Kasumi-1 (cell line): ENCODE measurements at regions not wholly inside any gene's neighbourhood (a gene's known extent, or its start where the extent isn't known, plus 50 kb on each side); places are given as distances from the start of the nearest gene placed in this dataset.

Source experiments
- DNase-seq, 2 experiments: peaks; one replicate each; lab custom pipeline; 2025; lab: John Stamatoyannopoulos, UW

DNA sequence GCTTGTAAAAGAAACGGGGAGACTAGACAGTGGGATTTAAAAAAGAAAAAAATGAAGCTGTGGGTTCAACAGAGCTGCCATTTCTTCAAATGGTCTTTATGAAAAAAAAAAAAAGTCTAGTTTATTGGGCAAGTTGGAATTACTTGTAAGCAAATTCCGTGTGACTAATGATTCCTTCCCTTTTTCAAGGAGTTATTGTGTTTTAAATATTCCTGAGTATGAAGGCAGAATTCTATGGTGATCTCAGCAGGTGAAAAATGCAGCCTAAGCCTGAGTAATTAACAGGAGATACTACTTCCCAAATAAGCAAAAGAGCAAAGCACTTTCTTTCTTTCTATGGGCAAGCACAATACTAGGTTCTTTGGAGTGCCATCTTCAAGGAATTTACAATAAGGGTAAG lies 481.9 kb downstream of the ZNF608 start:
- no peak for DNase-seq

DNA sequence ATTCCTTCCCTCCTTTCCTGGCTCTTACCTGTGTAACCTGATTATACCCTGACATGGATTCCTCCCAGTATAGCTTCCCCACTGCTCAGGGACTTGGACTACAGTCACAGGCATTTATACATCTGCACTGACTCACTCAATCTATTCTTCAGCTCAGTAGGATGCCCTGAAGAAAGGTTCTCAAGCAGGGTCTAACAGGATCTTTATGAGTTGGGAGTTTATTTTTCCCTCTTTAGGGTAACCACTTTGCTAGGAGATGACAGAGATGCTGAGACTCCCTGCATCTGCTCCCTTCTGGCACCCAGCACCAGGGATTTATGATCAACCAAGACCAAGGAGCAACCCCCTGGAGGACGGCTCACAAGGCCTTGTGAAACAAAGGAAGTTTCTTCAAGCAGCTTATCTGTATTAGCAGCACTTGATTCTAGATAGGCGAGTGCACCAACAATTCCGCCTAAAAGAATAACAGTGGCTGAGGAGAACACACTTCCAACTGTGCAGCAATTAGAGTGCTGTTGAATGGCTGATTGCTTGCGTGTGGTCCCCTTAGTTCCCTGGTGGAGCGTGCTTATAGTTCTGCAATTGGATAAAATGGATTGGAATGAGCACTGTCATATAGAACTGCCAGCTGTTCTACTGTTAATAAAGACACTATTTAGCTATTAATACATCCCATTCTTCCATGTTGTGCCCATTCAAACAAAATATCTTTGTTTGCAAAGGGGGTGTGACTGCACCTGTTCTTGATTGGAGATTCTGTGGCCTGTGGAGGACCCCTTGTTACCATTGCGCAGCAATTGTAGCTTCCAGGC lies 482.6 kb downstream of the ZNF608 start:
- no peak for DNase-seq

DNA sequence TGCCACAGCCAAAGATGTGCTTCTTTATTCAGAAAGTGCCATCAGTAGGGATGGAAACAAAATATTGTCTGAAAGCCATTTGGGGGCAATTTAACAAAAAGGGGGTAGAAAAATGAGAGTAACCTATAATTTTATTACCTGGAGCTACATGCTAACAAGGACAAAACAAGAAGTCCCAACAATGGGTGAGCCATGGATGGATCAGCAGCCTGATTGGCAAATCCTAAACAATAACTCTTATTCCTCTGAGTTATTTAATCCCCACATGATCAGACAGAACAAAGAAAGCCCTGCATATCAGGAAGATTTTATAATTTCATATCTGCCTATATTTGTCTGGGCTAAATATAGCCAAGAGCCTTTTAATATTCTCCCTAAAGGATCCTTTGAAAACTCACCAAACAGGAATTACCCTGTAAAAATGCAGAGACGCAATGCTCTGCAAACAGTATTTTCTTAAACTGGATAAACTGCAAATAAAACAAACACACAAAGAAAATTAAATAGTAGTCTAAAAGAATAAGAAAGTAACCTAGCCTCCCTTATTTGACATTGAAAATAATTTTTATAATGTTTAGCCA lies 483.4 kb downstream of the ZNF608 start:
- DNase-seq, result no peak

DNA sequence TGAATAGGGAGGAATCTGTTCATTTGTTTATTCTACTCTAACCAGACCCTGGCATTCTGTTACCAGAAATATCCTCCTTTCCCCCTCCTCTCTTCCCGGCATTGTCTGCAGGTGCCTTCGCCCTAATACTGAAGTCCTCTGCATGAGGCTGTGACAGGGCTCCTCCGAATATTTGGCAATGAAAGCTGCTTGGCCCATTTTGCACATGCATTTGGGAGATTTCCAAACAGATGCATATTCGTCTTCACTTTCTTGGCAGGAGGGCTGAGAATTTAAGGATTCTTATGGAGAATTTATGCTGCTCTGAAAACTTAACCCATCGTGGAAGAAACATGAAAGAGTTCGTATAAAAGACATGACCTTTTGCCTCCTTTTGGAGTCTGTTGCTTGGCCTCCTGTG lies 484.0 kb downstream of the ZNF608 start:
- no peak for DNase-seq

DNA sequence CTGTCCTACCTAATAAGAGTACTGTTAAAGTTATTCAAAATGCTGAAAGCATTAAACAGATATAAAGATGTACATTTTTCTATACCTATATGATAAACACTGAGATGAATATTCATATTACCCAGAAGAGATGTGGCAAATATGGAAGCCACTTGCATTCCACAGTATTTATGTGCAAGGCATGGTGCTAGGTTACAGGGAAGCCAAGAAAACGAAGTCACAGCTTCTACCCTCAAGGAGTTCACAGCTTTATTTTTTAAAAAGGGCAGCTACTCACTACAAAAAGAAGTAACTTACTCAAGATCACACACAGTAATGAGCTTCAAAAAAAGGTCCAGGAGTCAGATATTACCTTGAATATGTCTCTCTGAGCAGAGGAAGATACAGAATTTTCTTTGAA lies 484.6 kb downstream of the ZNF608 start:
- no peak for DNase-seq

DNA sequence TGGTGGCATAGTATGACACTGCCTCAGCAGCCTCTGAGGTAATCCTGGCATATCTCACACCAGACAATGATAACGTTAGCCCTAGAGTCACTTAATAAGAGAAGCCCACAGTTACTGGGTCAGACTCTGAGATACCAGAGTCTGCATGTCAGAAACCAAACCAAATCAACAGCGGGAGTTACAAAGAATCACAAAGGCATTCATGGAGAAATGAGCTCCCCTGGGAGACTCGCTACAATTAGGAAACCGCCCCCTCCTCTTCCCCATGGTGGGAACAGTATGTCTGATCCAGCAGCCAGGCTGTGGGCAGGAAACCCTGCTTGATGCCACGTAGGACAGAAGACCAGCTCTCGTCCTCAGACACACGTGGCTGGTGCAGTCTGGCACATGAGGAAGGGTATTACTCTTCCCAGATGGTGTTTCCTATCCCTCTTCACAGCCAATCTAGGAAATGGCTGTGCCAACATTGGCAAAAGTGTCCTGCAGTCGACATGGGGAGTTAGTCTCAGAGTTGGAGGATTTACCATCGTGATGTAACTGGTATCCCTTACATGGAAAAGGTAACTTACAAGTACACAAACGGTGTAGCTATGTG lies 485.4 kb downstream of the ZNF608 start:
- DNase-seq, result no peak

DNA sequence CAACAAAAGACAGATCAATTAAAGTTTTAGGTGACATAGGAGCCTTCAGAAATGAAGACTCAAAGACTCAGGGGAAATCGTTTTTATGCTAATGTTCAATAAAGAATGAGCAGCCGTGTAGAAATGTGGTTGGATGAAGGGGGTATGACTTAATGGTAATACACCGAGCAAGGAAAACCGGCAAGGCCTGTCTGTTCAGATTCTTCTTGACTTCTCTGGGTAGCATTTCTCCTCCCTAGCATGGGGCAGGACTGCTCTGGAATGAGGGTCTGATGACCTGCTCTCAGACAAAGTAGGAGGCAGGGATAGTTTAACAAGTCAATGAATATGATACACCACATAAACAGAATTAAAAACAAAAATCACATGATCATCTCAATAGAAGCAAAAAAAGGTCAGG lies 487.4 kb downstream of the ZNF608 start:
- no peak for DNase-seq

DNA sequence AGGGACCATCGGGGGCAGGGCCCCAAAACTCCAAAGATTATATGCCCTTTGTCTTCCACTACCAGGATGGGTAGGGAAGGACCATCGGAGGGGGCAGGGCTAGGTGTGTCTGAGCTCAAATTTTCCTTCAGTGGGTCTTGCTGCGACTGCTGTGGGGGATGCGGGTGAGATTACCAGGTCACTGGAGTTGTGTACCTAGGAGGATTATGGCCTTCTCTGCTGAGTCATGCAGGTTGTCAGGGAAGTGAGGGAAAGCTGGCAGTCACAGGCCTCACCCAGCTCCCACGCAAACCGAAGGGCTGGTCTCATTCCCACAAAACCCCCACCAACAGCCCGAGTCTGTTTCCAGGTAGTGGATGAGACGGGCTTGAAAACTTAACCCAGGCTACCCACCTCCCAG lies 489.4 kb downstream of the ZNF608 start:
- DNase-seq, result no peak

DNA sequence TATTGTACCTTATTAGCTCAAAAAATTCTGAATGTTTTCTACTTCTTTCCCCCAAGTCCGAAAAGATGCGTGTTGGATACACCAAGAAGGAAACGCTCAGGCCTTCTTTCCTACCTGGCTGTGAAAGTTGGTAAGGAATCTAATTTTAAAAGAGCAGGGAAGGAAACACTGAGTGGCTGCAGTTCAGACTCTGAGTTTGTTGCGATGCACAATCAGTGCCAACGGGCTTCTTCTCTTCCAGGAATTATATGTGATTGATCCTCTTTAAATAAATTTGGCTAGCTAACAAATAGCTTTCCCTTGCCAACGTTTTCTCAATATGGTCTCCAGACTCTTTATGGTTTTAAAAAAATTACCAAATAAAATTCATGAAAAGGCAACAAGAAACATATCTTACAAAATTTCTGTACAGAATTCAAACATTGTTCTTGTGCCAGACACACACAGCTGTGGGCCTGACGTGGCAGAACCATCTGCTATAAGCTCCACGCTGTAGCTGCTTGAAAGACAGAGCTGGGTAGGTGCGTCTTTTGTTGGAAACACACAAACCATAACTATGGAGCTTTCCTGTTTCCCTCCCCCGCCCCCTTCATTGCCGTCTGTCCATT lies 493.1 kb downstream of the ZNF608 start:
- no peak for DNase-seq

DNA sequence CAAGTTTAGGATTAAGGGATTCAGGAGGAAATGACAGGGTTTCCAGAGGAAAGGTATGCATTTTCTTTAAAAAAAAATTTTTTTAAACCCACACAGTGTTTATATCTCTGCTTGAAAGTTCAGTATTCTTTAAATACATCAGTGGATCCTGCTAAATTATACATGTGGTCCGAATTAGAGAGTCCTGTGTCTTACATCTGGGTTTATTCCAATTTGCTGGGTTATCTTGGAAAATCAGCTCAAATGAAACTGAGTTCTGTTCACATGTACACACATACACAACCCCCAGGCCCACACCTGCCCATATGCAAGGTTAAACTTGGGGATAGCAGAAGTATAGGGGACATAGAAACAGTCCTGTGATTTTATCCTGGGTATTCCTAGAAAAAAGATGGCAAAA lies 493.7 kb downstream of the ZNF608 start:
- no peak for DNase-seq

DNA sequence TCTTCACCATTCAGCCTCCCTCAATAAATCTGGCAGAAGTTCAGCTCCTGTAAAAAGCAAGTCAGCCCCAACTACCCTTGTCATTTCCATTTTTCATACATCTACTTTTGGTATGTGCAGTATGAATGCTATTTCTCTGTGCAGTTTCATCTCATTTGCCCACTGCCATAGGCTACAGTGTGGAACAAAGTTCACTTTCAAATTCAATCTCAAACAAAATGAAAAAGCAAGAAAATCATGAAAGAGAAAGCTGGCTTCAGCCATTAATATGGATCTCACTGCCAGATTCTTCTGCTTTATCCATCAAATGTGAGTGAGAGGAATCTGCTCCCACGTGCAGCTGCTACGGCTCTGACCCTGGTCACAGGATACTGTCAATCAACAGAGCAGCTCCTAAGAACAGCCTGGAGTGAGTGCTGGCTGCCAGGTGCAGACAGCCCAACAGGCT lies 494.2 kb downstream of the ZNF608 start:
- no peak for DNase-seq

DNA sequence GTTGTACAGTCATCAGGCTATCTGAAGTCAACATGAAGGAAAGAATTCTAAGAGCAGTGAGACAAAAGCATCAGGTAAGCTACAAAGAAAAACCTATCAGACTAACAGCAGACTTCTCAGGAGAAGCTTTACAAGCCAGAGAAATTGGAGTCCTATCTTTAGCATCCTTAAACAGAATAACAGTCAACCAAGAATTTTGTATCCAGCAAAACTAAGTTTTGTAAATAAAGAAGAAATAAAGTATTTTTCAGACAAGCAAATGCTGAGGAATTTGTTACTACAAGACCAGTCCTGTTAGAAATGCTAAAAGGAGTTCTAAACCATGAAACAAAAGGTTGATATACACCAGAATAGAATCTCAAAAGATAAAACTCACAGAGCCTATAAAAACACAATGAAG lies 501.2 kb downstream of the ZNF608 start:
- DNase-seq, result no peak

DNA sequence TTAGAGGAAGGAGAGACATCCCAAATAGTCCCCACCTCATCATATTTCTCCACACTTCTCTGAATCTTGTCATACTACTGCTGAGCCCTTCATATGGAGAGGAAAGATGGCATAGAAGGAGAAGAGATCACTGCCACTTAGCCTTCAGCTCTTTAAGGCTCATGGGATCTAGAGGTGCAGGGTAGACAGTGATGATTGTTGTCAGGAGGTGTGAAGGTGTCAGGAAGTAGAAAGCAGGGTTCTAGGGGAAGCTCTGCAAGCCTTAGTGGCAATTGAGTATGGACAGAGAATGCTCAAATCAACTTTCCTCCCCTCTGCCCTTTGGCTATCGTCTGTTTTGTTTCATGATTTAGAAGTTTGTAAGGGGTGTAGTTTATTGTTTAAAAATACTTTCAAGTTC lies 505.7 kb downstream of the ZNF608 start:
- no peak for DNase-seq

DNA sequence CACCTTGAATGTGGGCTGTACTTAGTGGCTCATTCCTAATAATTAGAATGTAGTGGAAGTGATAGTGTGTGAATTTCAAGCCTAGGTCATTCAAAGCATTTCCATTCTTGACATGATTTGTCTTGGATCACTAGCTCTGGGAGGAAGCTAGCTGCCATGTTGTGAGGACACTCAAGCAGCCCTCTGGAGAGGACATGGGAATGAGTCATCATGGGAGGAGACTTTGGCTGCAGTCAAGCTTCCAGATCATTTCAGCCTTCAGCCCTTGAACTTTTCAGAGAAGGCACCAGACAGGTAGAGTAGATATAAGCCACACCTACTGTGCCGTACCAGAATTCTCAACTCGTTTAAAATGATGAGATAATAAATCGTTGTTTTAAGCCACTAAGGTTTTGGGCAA lies 506.9 kb downstream of the ZNF608 start:
- no peak for DNase-seq

DNA sequence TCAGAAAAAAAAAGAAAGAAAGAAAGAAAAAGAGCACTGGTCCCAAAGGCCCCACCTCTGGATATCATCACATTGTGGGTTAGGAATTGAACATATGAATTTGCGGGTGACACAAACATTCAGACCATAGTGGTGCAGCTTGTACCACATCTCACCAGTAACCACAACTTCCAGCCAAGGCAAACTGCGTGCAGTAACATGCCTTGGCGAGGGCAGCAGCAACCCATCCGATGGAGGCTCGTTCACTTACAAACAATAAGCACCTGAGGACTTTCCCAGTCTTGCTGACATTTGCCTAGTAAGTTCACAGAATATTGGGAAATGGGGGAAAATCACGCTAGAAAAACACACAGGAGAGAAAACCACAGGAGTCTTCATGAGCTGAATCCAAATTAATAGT lies 508.1 kb downstream of the ZNF608 start:
- no peak for DNase-seq

DNA sequence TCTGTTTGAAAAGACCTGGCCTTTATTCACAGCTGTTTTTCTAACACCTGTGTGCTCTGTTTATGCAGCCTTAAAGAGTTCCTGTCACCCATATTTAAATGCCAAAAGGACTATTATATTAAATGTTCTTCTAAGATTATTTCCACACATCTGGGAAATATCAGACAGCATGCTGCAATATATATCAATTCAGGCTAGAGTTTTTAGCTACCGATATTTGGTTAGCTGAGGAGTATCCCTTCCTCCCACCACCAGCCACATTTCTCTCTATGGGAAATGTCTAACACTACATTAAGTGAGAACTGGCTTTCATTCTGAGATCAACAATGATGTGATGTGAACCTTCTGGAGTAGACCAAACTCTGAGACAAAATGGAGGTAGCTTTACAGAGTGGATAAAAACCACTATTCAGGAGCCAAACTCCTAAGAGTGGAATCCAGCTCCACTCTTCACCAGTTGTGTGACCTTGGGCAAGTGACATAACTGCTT lies 509.2 kb downstream of the ZNF608 start:
- no peak for DNase-seq

DNA sequence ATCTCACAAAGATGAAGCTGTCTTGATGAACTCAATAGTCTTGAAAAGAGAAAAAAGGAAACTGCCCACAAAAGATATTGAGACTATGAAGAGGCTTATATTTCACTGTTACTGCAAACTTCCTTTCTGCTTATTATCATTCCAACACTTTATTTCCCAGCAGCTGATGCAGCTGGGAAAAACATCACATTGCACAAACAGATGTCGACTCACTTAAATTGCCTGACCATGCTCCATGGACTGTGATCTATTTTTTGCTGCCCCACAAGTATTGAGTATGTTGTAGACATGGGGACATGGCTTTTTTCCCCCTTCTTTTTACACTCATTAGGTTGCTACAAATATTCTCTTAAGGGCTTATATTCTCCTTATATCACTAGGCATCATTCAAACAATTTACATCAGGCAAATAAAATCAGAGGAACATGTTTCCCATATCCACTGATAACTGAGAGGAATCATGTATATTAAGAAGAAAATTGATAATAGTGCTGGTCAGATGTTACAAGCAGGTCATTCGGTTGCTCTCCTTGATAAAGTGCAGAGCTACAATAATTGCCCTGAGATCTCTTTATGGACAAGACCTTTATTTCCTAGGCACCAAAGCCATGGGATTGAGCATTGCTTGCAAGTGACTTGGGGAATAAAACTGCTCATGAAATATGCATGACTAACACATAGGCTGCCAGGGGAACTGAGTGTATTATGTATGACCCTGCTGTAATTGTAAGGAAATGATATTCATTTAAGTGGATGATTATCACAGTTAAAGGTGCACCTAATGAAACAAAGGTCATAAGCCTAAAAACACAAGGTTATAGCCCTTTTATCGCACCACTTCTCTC lies 509.9 kb downstream of the ZNF608 start:
- no peak for DNase-seq

DNA sequence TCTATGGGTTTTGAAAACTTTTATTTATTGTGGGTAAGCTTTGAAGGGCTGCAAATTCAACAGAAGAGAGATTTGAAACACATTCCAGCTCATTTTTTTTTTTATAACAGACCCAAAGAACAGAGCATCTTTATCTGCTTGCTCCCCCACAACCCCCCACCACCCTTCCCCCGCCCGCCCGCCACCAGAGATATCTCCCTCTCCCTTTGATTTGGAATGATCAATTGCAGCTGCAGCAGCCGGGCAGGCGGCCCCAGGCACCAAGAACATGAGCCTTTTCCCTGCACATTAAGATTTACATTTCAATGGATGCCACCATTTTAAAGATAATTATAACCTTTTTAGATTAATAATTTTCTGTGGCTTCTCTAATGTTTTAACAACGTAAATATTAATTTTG lies 510.9 kb downstream of the ZNF608 start:
- DNase-seq, result no peak

DNA sequence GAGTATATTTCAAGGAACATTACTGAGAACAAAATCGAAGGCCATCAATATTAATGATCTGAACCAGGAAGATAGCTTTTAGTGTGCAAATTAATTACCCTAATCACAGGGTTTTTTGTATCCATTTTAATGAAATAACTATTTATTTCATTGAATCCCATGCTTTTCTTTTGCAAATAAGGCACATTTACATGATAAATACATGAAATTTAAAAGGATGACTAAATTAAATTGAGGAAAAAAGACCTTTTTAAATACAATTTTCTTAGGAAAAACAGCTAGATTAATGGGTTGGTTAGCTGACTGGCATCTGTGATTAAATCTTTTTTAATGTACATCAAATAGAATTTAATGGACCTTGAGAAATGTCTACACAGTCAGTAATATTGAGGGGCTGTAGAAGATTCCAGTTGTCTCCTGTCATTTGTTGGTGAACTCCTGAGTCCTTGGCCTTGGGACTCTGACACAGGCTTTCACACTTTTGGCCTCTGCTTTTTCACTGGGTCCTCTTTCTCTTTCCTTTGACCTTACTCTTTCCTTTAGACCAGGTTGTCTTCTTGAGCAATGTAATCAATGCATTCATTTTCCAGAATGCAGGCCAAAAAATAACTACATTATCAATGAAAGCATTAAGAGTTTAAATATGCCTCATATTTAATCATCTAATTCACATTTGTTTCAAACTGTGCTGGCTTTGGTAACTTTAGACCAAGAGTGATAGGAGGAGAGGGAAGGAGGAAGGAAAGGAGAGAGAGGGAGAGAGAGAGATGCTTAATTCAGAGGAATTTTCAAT lies 511.5 kb downstream of the ZNF608 start:
- no peak for DNase-seq

DNA sequence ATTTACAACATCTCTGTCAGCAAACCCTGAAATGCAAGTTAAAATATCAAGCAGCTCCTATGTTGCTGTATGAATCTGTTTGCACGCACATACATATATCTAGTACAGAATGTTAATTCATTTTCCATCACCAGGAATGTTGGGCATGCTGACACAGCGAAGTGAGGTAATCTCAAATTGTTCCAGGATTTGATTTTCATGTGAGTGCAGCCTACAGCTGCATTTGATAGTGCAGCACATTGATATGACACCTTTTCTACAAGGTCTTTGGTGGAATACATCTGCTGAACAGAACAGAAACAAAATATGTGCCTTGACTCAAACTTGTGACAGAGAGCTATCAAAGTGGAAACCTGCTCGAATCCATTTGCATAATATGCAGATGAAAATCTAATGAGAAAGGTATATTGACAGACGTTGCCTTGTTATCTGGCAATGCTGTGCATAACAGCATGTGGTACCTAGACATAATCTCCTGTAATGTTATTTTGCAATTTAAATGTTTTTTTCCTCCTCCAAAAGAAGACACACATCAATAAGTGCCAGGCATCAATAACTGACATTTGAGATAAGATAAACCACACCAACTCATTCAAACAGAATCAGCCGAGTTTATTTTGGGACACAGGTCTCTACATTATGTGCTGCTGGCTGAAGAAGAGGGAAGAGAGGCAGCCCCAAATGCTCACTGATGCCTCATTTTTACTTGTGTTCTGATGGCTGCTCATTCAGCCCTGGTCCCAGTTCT lies 512.2 kb downstream of the ZNF608 start:
- no peak for DNase-seq
